ENCODE measurements at regions not wholly inside any gene's neighbourhood (a gene's known extent, or its start where the extent isn't known, plus 50 kb on each side); places are given as distances from the start of the nearest gene placed in this dataset.

DNA sequence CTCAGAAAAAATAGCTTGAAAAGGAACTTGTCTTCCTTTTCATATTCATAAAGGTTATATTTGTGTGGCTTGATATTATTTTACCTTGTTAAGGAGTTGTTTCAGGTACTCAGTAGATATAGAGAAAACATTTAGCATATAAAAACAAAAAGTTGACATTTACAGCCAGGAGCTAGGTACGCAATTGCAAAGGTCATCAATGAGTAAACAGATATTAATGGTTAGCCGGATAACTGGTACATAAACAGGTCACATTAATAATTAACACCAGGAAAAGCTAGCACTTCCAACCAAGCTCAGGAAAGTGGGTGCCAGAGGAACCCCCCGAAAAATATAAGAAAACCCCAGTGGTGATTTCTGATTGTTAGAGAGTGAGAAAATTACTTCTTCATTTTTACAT, 146.6 kb upstream of the NR2F2 start:
- no peak for TF ChIP-seq TAF1 (IDR thresholded peaks at IDR 0.05; ENCODE audit: borderline replicate concordance, insufficient read depth, low read length)
- TF ChIP-seq FOXP2 (optimal IDR thresholded peaks at IDR 0.05; ENCODE audit: borderline replicate concordance, extremely low read depth, extremely low read length, insufficient read depth) = no peak

DNA sequence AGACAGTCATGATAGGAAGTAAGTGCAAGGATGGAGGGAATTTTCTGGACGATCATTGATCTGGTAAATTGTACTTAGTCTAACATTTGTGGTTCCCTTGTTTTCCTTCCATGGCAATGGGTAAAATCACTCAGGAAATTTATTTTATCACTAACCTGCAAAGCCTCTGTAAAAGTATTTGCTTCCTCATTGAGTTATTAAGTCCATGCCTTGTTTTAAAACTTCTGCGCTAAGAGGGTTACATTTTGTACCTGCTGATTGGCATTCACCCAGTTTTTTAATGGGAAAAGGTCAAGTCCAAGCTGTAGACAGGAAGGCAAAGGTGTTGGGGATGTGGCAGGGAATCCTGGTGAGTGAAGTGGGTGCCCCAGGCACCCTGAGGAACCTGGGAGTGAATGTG, 146.2 kb upstream of the NR2F2 start:
- TF ChIP-seq, protein P1, sequence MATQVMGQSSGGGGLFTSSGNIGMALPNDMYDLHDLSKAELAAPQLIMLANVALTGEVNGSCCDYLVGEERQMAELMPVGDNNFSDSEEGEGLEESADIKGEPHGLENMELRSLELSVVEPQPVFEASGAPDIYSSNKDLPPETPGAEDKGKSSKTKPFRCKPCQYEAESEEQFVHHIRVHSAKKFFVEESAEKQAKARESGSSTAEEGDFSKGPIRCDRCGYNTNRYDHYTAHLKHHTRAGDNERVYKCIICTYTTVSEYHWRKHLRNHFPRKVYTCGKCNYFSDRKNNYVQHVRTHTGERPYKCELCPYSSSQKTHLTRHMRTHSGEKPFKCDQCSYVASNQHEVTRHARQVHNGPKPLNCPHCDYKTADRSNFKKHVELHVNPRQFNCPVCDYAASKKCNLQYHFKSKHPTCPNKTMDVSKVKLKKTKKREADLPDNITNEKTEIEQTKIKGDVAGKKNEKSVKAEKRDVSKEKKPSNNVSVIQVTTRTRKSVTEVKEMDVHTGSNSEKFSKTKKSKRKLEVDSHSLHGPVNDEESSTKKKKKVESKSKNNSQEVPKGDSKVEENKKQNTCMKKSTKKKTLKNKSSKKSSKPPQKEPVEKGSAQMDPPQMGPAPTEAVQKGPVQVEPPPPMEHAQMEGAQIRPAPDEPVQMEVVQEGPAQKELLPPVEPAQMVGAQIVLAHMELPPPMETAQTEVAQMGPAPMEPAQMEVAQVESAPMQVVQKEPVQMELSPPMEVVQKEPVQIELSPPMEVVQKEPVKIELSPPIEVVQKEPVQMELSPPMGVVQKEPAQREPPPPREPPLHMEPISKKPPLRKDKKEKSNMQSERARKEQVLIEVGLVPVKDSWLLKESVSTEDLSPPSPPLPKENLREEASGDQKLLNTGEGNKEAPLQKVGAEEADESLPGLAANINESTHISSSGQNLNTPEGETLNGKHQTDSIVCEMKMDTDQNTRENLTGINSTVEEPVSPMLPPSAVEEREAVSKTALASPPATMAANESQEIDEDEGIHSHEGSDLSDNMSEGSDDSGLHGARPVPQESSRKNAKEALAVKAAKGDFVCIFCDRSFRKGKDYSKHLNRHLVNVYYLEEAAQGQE (IDR thresholded peaks at IDR 0.05; ENCODE audit: insufficient read depth in 1 of 2, low read depth in 2 of 2, low read length in 2 of 2) = no peak
- TF ChIP-seq FOXP2 (optimal IDR thresholded peaks at IDR 0.05; ENCODE audit: borderline replicate concordance, extremely low read depth, extremely low read length, insufficient read depth) (no peak), TAF1 (IDR thresholded peaks at IDR 0.05; ENCODE audit: borderline replicate concordance, insufficient read depth, low read length) (no peak), POLR2AphosphoS5 (IDR thresholded peaks at IDR 0.05; ENCODE audit: low read depth, low read length) (no peak), SIN3A (IDR thresholded peaks at IDR 0.05; ENCODE audit: borderline replicate concordance, insufficient read depth, low read length) (no peak)

DNA sequence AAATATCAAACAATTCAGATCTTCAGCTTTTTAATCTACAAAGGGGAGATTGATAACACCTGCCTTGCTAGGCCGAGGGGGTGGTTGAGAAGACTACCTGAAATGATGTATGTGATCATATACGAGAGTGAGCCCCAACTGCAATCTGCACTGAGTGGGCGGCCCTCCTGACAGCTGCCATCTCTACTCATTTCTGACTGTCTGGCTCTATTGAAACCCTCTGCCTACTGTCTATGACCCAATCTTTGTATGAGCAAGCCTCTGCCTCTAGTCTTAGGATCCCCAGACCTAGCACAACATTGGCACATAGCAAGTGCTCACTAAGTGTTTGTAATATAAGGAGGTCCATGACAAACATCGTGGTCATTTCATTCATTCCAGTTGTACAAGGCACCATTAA, 144.4 kb upstream of the NR2F2 start:
- TF ChIP-seq FOXP2 (optimal IDR thresholded peaks at IDR 0.05; ENCODE audit: borderline replicate concordance, extremely low read depth, extremely low read length, insufficient read depth) (no peak), TAF1 (IDR thresholded peaks at IDR 0.05; ENCODE audit: borderline replicate concordance, insufficient read depth, low read length) (no peak)

DNA sequence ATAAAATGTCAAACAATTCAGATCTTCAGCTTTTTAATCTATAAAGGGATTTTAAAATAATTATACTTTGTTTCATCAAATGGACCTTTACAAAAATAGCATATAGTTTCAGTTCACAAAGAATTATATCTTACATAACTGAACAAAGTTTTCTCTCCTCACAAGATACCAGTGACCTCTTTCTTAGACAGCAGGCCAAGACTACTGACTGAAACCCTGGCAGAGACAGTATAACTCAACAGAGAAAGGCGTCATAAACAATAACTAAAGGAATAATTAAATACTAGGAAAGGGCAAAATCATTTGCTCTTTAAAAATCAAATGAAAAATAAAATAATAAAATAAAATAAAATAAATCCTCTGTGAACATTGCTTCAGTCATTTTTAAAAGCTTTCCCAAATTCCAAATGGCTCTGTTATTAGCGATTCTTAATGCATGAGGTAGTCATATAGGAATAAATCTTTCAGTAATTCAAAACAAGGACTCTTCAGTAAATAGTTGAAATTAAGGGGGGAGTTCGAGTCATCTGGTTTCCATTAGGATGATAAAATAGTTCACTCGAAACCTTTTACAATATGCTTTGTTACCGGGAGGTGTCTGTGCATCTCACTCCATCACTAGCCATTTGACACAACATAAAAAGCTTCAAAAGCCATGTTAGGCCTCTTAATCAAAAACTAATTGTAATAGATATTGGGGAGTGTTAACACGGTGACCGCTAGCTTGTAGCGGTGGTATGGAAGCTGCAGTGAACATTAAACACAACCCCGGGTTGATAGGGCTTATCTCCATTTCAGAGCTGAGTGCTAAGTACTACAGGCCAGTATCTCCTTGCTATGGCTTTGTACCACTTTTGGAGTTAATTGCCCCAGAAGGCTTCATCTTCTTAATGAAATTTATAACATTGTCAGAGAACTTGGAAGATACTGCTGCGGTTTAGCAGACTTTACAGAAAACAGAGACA, 142.9 kb upstream of the NR2F2 start:
- no peak for TF ChIP-seq SIN3A (IDR thresholded peaks at IDR 0.05; ENCODE audit: borderline replicate concordance, insufficient read depth, low read length)
- no peak for TF ChIP-seq TAF1 (IDR thresholded peaks at IDR 0.05; ENCODE audit: borderline replicate concordance, insufficient read depth, low read length)
- no peak for TF ChIP-seq FOXP2 (optimal IDR thresholded peaks at IDR 0.05; ENCODE audit: borderline replicate concordance, extremely low read depth, extremely low read length, insufficient read depth)
- TF ChIP-seq POLR2AphosphoS5 (IDR thresholded peaks at IDR 0.05; ENCODE audit: low read depth, low read length) = no peak
- TF ChIP-seq, protein P1 (IDR thresholded peaks at IDR 0.05; ENCODE audit: insufficient read depth in 1 of 2, low read depth in 2 of 2, low read length in 2 of 2) = no peak

DNA sequence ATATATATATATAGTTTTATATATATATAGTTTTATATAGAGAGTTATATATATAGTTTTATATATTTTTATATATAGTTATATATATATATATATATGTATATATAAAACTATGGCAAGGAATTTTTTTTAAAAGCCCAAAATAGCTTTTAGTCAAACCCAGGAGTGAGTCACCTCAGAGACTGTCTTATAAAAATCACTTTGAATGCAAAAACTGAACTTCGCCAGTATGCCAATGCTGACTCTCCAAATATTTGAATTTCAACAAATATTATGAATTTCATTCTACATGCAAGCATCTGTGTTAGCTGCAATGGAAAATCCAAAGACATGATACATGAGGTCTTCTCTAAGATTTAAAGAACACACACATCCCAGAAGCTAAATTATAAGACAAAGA, 132.8 kb upstream of the NR2F2 start:
- TF ChIP-seq FOXP2 (optimal IDR thresholded peaks at IDR 0.05; ENCODE audit: borderline replicate concordance, extremely low read depth, extremely low read length, insufficient read depth) = no peak
- TF ChIP-seq POLR2AphosphoS5 (IDR thresholded peaks at IDR 0.05; ENCODE audit: low read depth, low read length) = no peak
- no peak for TF ChIP-seq SIN3A (IDR thresholded peaks at IDR 0.05; ENCODE audit: borderline replicate concordance, insufficient read depth, low read length)
- TF ChIP-seq TAF1 (IDR thresholded peaks at IDR 0.05; ENCODE audit: borderline replicate concordance, insufficient read depth, low read length) = no peak

DNA sequence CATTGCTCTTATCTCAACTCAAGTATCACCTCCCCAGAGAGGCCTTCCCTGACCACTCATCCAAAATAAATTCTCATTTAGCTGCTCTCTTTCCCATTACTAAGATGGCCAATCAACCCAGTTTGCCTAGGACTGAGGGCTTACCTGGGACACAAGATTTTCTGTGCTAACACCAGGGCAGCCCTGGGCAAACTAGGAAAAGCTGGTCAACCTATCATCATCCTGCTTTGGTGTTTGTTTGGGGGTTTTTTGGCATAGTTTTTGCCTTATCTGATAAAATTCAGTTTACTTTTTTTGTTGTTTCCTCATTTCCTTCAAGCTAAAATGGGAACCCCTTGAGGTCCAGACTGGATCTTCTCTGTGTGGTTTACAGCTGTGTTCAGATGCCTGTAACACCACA, 131.4 kb upstream of the NR2F2 start:
- TF ChIP-seq FOXP2 (optimal IDR thresholded peaks at IDR 0.05; ENCODE audit: borderline replicate concordance, extremely low read depth, extremely low read length, insufficient read depth) (no peak), POLR2AphosphoS5 (IDR thresholded peaks at IDR 0.05; ENCODE audit: low read depth, low read length) (no peak), TAF1 (IDR thresholded peaks at IDR 0.05; ENCODE audit: borderline replicate concordance, insufficient read depth, low read length) (no peak), SIN3A (IDR thresholded peaks at IDR 0.05; ENCODE audit: borderline replicate concordance, insufficient read depth, low read length) (no peak)
- TF ChIP-seq, protein P1 (IDR thresholded peaks at IDR 0.05; ENCODE audit: insufficient read depth in 1 of 2, low read depth in 2 of 2, low read length in 2 of 2) = no peak

Measured in PFSK-1 (cell line).